Activated naive CD4-positive, alpha-beta T cell treated with anti-CD3 and anti-CD28 coated beads, Interleukin-2, amount 50 U/mL, for 72 hours (primary cell): ENCODE measurements at regions not wholly inside any gene's neighbourhood (a gene's known extent, or its start where the extent isn't known, plus 50 kb on each side); places are given as distances from the start of the nearest gene placed in this dataset.
A peak's percentile ranks its signal among the peaks of the same experiment; 100 is the strongest.

Experiments used
- ATAC-seq, 2 donors: fragments of 150-1000 bp; cut with Tn5 transposase; 2 replicates each; pipeline ENCODE4 v1.10.0; 2021; ENCODE audit warnings: mild to moderate bottlenecking in 2 of 2, moderate library complexity in 2 of 2
- DNase-seq, 2 donors: peaks; one replicate each; pipeline ENCODE4 v3.0.0; 2021 to 2022; ENCODE audit warnings: low spot score in 2 of 2
- H3K27ac Mint-ChIP-seq, 2 donors: one replicate each; pipeline ENCODE4 v1.8.0; 2022; ENCODE audit warnings: mild to moderate bottlenecking in 2 of 2, mixed read lengths in 2 of 2
- H3K36me3 Mint-ChIP-seq, 2 donors: one replicate each; pipeline ENCODE4 v1.8.0; 2022; ENCODE audit warnings: mixed read lengths in 2 of 2
- H3K9me3 Mint-ChIP-seq, 2 donors: one replicate each; pipeline ENCODE4 v1.8.0; 2022; ENCODE audit warnings: mixed read lengths in 2 of 2

DNA sequence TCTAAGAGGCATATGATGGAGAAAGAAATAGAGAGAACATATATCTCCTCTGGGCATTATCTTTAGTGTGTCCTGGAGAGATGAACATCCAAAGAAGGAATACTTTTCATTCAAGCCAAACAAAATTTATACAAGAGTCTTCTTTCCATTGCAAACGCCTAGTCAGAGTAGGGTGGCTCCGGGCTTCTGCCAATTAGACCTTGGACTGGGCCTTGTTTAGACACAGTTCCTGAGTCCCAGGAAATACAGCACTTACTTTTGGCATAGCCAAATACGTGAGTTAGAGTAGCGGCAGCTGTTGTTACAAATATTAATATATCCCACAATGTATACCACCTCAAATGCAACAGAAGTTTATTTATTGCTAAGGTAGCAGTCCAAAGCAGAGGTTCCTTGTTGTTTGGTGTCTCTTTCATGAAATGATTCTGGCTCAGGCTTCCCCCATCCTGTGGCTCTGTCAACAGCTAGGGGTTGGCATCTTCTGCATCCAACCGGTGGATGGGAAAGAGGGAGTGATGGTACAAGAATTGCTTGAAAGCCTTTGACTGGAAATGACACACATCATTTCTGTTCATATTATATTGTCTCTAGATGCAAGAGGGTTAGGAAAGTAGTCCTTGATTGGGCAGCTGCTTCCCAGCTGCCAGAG, 148.0 kb upstream of the SPACA1 start:
- ATAC-seq = no peak
- no peaks in the 10 kb centered on the region for H3K9me3 Mint-ChIP-seq
- H3K36me3 Mint-ChIP-seq = no peaks in the 10 kb centered on the region
- H3K27ac Mint-ChIP-seq = no peak overlapping the region
- DNase-seq = no peak

- ATAC-seq (no peak), DNase-seq (no peak)
- Mint-ChIP-seq H3K9me3 (no peaks in the 10 kb centered on the region), H3K27ac (no peak overlapping the region), H3K36me3 (no peaks in the 10 kb centered on the region)
These were observed 150.0 kb upstream of the SPACA1 start for GRCh38 chr6:87897663-87898062.

GRCh38 chr6:87897013-87897412, 150.6 kb upstream of the SPACA1 start:
- ATAC-seq (no peak), DNase-seq (no peak)
- H3K9me3 Mint-ChIP-seq = no peaks in the 10 kb centered on the region
- H3K27ac Mint-ChIP-seq = no peak overlapping the region
- no peaks in the 10 kb centered on the region for H3K36me3 Mint-ChIP-seq

DNA sequence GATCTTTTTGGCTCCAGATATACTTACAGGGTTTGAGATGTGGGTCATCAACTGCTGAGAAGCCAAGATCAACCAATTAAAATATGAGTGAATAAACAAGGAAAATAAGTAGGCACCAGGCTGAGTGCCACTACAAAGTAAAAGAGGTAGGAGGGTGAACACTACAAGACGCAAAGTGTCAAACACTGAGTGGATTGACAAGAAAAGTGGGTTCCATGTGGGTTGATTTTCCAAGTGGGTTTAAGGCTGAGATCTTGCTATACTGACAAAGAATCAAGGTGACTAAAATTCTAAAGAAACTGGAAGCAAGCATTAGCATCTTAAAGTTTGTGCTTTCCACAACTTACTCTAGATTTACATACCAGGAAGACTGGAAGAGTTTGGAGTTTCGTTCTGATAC, 160.4 kb upstream of the SPACA1 start:
- no peak for ATAC-seq
- H3K27ac Mint-ChIP-seq = no peak overlapping the region
- H3K36me3 Mint-ChIP-seq = no peaks in the 10 kb centered on the region
- no peak for DNase-seq
- no peaks in the 10 kb centered on the region for H3K9me3 Mint-ChIP-seq

- H3K9me3 Mint-ChIP-seq = no peaks in the 10 kb centered on the region
- no peak overlapping the region for H3K27ac Mint-ChIP-seq
- ATAC-seq (no peak), DNase-seq (no peak)
- H3K36me3 Mint-ChIP-seq = no peaks in the 10 kb centered on the region
These were observed 163.4 kb upstream of the SPACA1 start for GRCh38 chr6:87884203-87884602.

- ATAC-seq = peak in 1 of 2 donors; percentile 30
- no peak overlapping the region for H3K27ac Mint-ChIP-seq
- no peak for DNase-seq
These were observed 166.2 kb upstream of the SPACA1 start for GRCh38 chr6:87881342-87881895.

DNA sequence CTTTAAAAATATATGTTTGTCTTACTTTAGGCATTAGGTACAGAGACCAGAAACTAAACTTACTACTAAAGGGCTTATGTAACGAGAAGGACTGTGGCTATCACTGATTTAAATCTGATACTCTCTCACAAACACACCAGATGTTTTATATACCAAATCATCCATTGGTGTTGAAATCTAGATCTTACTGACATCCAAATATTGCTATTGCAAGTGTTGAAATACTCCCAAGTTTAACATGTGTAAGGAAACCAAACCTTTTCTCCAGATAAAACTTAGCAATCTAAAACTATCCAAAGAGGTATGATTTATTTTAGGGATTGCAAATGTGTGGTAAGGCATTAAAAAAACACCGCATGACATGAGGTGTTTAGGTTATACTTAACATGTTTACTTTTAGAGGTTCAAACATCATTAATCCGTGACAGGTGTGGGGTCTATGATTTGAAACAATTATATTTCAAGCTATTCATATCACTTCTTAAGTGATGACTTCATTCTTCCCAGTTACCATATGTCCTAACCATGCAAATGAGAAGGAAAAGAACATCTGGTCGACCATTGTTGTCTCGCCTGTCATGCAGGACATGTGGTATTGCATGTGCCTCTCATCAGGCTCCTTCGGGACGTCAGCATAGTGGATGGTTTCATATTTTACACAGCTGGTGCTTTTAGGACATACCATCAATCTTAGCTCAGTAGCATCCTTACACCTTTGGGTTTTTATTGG, 168.3 kb upstream of the SPACA1 start:
- DNase-seq = no peak
- Mint-ChIP-seq H3K9me3 (no peaks in the 10 kb centered on the region), H3K36me3 (no peaks in the 10 kb centered on the region), H3K27ac (no peak overlapping the region)
- ATAC-seq = no peak

More at GRCh38 chr6:87881342-87881895, 166.2 kb upstream of the SPACA1 start:
- Mint-ChIP-seq H3K9me3 (no peaks in the 10 kb centered on the region), H3K36me3 (no peaks in the 10 kb centered on the region)

- DNase-seq (no peak), ATAC-seq (no peak)
- Mint-ChIP-seq H3K9me3 (no peaks in the 10 kb centered on the region), H3K36me3 (no peaks in the 10 kb centered on the region), H3K27ac (no peak overlapping the region)
These were observed 171.9 kb upstream of the SPACA1 start for GRCh38 chr6:87875781-87876180.

- Mint-ChIP-seq H3K36me3 (no peaks in the 10 kb centered on the region), H3K9me3 (no peaks in the 10 kb centered on the region), H3K27ac (no peak overlapping the region)
- no peak for ATAC-seq
- DNase-seq = no peak
These were observed 171.5 kb upstream of the AKIRIN2 start for GRCh38 chr6:87873556-87873955.

DNA sequence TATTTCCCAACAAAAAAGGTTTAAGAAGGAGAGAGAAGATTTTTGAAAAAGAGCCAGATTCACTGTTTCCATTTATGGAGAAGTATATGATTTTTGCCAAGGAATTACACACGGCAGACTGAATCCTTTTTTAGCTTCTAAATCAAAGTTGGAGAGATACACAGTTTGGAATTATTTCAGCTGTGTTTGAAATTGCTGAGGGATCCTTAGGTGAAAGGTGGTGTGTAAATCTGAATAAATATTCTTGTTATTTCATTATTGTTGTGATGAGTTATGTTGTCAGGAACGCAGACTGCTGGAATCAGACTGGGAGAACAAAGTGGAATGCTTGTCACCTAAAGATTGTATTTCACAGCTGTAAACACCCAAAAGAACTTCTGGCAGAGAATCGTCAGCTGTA, 168.5 kb upstream of the AKIRIN2 start:
- Mint-ChIP-seq H3K36me3 (no peaks in the 10 kb centered on the region), H3K27ac (no peak overlapping the region), H3K9me3 (no peaks in the 10 kb centered on the region)
- DNase-seq (no peak), ATAC-seq (no peak)

DNA sequence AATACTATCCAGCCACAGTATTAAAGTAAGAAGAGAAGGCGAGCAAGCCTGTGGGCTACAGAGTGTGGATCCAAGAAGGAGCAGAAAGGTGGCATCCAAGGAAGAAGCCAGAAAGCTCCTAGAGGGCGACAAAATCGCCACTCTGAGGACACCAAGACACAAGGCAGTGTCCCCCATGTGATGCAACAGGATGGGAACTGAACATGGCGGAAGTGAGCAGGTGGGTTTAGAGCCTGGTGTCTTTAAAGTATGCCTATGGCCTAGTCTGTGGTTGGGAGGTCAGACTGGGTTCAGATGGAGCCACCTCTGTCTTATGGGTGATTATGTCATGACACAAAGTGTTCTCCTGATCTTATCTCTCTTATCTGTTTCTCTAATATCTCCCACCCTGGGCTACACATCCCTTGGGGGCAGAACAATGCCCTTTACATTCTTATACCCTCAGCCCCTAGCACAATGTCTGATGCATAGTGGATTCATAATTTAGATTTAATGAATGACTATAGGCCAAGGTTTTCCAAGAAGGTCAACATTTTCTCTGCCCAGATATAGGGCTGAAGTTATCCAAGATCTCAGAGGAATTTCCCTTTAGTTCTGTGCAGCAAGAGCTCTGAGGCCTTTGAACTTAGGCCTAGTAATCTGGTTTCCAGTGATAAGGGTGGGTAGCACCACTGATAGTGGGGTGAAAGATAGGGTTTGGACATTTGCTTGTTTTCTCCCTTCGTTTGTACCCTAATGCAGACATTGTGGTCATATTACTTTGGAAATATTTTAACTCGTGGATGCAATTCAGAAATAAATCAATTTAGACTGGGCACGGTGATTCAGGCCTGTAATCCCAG, 167.3 kb upstream of the AKIRIN2 start:
- DNase-seq (no peak), ATAC-seq (no peak)
- no peaks in the 10 kb centered on the region for H3K9me3 Mint-ChIP-seq
- H3K36me3 Mint-ChIP-seq = no peaks in the 10 kb centered on the region
- peak overlapping the region in 1 of 2 donors; percentile 61 for H3K27ac Mint-ChIP-seq

- no peak for DNase-seq
- no peak for ATAC-seq
- H3K27ac Mint-ChIP-seq = no peak overlapping the region
- peaks cover 4 to 6% of the 10 kb centered on the region in 2 donors for H3K36me3 Mint-ChIP-seq
- peaks cover 4 to 13% of the 10 kb centered on the region in 2 donors for H3K9me3 Mint-ChIP-seq
These were observed 158.9 kb upstream of the AKIRIN2 start for GRCh38 chr6:87860902-87861301.

- Mint-ChIP-seq H3K36me3 (peaks cover 4 to 6% of the 10 kb centered on the region in 2 donors), H3K9me3 (peaks cover 4 to 13% of the 10 kb centered on the region in 2 donors), H3K27ac (no peak overlapping the region)
- no peak for DNase-seq
- ATAC-seq = no peak
These were observed 156.4 kb upstream of the AKIRIN2 start for GRCh38 chr6:87858440-87858839.

GRCh38 chr6:87851674-87852299, 149.8 kb upstream of the AKIRIN2 start:
- ATAC-seq (no peak), DNase-seq (no peak)
- H3K36me3 Mint-ChIP-seq = no peaks in the 10 kb centered on the region
- no peak overlapping the region for H3K27ac Mint-ChIP-seq
- no peaks in the 10 kb centered on the region for H3K9me3 Mint-ChIP-seq

- no peaks in the 10 kb centered on the region for H3K9me3 Mint-ChIP-seq
- H3K27ac Mint-ChIP-seq = no peak overlapping the region
- H3K36me3 Mint-ChIP-seq = no peaks in the 10 kb centered on the region
- DNase-seq (no peak), ATAC-seq (no peak)
These were observed 146.6 kb upstream of the AKIRIN2 start for GRCh38 chr6:87848616-87849015.

DNA sequence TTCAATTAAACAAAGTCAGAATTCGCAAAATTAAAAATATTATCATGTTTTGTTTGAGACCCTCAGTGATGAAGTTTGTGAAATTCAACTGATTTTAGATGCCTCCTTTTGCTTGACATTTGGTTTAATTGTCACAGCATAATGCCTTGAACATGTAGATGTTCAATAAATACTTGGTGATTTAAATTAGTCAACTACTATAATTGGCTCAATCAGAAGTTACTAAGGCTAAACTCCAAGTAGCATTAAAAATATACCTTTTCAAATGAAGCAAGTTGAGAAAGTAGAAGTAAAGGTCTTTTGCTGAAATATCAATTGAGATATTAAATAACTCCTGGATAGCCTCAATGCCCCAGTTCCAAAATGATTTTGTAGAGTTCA, 145.8 kb upstream of the AKIRIN2 start:
- DNase-seq = no peak
- Mint-ChIP-seq H3K36me3 (no peaks in the 10 kb centered on the region), H3K9me3 (no peaks in the 10 kb centered on the region), H3K27ac (no peak overlapping the region)
- no peak for ATAC-seq
